CD4-positive, alpha-beta memory T cell (primary cell): ENCODE measurements at regions not wholly inside any gene's neighbourhood (a gene's known extent, or its start where the extent isn't known, plus 50 kb on each side); places are given as distances from the start of the nearest gene placed in this dataset.
"Not testable (repeated sequence)": the region's sequence is repeated elsewhere in the genome, so short reads cannot be mapped to it uniquely, and the experiment has no call there.

ENCODE experiments used
- CTCF ChIA-PET: fragments of 350-600 bp; sonication (Branson Sonifier 250); formaldehyde crosslinking; loops from one replicate; lab custom pipeline; 2021; ENCODE audit warnings: inconsistent platforms; ENCODE audit not compliant: partially characterized antibody; lab: Charles Lee
- POLR2A ChIA-PET: fragments of 350-600 bp; sonication (Branson Sonifier 250); formaldehyde crosslinking; loops from one replicate; lab custom pipeline; 2021; ENCODE audit not compliant: partially characterized antibody; lab: Charles Lee
- DNase-seq, 5 donors: peaks; one replicate each; pipeline versions ENCODE4 v3.0.0 to v3.0.0-alpha.2; 2020 to 2022; ENCODE audit warnings: mixed read lengths in 1 of 5
- H3K27ac ChIP-seq: one replicate; pipeline ENCODE4 v1.7.0; 2013; ENCODE audit warnings: low read depth, low read length
- H3K27me3 ChIP-seq: 2 replicates; pipeline ENCODE4 v1.7.0; 2013; ENCODE audit warnings: mild to moderate bottlenecking, low read length, moderate library complexity; ENCODE audit not compliant: insufficient read depth
- H3K36me3 ChIP-seq: 2 replicates; pipeline ENCODE4 v1.7.0; 2013; ENCODE audit warnings: mild to moderate bottlenecking, low read length, moderate library complexity; ENCODE audit not compliant: insufficient read depth
- H3K4me1 ChIP-seq: 2 replicates; pipeline ENCODE4 v1.7.0; 2013; ENCODE audit warnings: mild to moderate bottlenecking, low read length, moderate library complexity; ENCODE audit not compliant: insufficient read depth
- H3K4me3 ChIP-seq, 2 donors: one replicate each; pipeline ENCODE4 v1.7.0; 2013; ENCODE audit warnings: low read length in 2 of 2, mild to moderate bottlenecking in 1 of 2
- H3K9me3 ChIP-seq, 2 donors: one replicate each; pipeline ENCODE4 v1.7.0; 2013; ENCODE audit warnings: low read length in 2 of 2, control low read depth in 1 of 2; ENCODE audit not compliant: control insufficient read depth in 1 of 2
- H3K27ac Mint-ChIP-seq, 7 donors: one replicate each; pipeline ENCODE4 v1.8.0; 2020 to 2021; ENCODE audit warnings: mixed read lengths in 7 of 7, mild to moderate bottlenecking in 6 of 7, inconsistent platforms in 3 of 7, moderate library complexity in 3 of 7
- H3K27me3 Mint-ChIP-seq, 2 donors: one replicate each; pipeline ENCODE4 v1.8.0; 2020 to 2021; ENCODE audit warnings: mixed read lengths in 2 of 2
- H3K36me3 Mint-ChIP-seq, 2 donors: one replicate each; pipeline ENCODE4 v1.8.0; 2020 to 2021; ENCODE audit warnings: mixed read lengths in 2 of 2, inconsistent platforms in 1 of 2, mild to moderate bottlenecking in 1 of 2
- H3K4me1 Mint-ChIP-seq, 4 donors: one replicate each; pipeline ENCODE4 v1.8.0; 2020 to 2021; ENCODE audit warnings: mixed read lengths in 4 of 4, mild to moderate bottlenecking in 1 of 4
- H3K4me3 Mint-ChIP-seq, 8 donors: one replicate each; pipeline ENCODE4 v1.8.0; 2020 to 2021; ENCODE audit warnings: mixed read lengths in 8 of 8, mild to moderate bottlenecking in 7 of 8, moderate library complexity in 6 of 8, inconsistent platforms in 3 of 8
- H3K9me3 Mint-ChIP-seq, 8 donors: one replicate each; pipeline ENCODE4 v1.8.0; 2020 to 2021; ENCODE audit warnings: mixed read lengths in 8 of 8, mild to moderate bottlenecking in 5 of 8, inconsistent platforms in 3 of 8, moderate library complexity in 1 of 8
- intact Hi-C: fragments of 100-400 bp; cut with micrococcal nuclease; formaldehyde crosslinking; loops from one replicate; pipeline ENCODE4 v1.15.1; 2023

DNA sequence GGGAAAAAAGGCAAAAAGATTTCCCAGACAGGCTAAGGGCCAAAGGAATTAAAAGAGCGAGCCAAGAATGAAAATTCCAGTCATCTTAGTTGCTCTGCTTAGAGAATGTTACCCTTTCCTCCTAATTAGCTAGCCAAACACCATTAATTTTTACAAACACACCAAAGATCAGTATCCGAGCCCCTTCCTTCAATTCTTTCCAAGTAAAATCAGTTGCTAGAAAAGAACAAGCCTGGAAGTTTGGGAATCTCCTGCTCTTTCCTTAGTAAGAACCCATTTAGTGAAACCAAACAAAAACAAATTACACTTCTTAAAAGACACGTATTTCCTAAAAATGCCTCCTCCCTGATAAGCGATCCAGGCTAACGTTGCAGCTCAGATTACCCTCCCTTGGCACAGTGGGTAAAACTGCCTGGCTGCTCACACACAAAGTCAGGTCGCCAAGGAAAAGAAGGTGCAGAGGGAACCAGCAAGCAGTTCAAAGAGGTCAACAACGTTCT is 57.1 kb upstream of the ABLIM1 start:
- no peaks in the 10 kb centered on the region for H3K4me1 ChIP-seq
- ChIA-PET CTCF (no interaction called here), POLR2A (no interaction called here)
- Mint-ChIP-seq H3K36me3 (no peaks in the 10 kb centered on the region), H3K27me3 (peaks cover 6 to 20% of the 10 kb centered on the region in 2 donors), H3K9me3 (peaks cover 0 to 2% (median 0%) of the 10 kb centered on the region in 8 donors), H3K27ac (no peak overlapping the region), H3K4me1 (peaks cover 0 to 1% (median 0%) of the 10 kb centered on the region in 4 donors), H3K4me3 (no peak overlapping the region)
- no peak overlapping the region for H3K4me3 ChIP-seq
- no peaks in the 10 kb centered on the region for H3K27me3 ChIP-seq
- intact Hi-C loops = no loop called here
- H3K27ac ChIP-seq = no peak overlapping the region
- H3K36me3 ChIP-seq = no peaks in the 10 kb centered on the region
- no peaks in the 10 kb centered on the region for H3K9me3 ChIP-seq
- no peak for DNase-seq

GRCh38 chr10:114716811-114717404 is 58.8 kb upstream of the ABLIM1 start:
- Mint-ChIP-seq H3K4me1 (peaks cover 0 to 1% (median 0%) of the 10 kb centered on the region in 4 donors), H3K9me3 (peaks cover 0 to 2% (median 0%) of the 10 kb centered on the region in 8 donors), H3K4me3 (no peak overlapping the region), H3K36me3 (no peaks in the 10 kb centered on the region), H3K27me3 (peaks cover 3 to 16% of the 10 kb centered on the region in 2 donors), H3K27ac (no peak overlapping the region)
- intact Hi-C loops = no loop called here
- DNase-seq = no peak
- CTCF ChIA-PET = interaction anchor here (1.5 kb wide), 1 partner anchor 69 kb away, joined by 4 read pairs; no protein-coding TSS in a partner anchor
- Histone ChIP-seq H3K27ac (no peak overlapping the region), H3K27me3 (no peaks in the 10 kb centered on the region), H3K36me3 (no peaks in the 10 kb centered on the region), H3K4me3 (no peak overlapping the region), H3K9me3 (no peaks in the 10 kb centered on the region), H3K4me1 (no peaks in the 10 kb centered on the region)
- POLR2A ChIA-PET = no interaction called here

DNA sequence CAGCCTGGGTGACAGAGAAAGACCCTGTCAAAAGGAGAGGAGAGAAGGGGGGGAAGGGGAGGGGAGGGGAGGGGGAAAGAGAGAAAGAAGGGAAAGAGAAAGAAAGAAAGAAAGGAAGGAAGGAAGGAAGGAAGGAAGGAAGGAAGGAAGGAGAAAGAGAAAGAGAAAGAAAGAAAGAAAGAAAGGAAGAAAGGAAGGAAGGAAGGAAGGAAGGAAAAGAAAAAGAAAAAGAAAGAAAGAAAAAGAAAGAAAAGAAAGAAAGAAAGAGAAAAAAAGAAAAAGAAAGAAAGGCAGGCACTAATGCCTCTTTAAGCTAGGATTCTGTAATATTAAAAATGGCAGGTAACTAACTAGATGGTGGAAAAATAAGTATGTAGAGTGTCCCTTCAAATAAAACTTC is 59.8 kb upstream of the ABLIM1 start:
- H3K27me3 ChIP-seq, H3K27ac ChIP-seq, intact Hi-C loops, H3K9me3 Mint-ChIP-seq, H3K9me3 ChIP-seq, POLR2A ChIA-PET, H3K36me3 ChIP-seq, H3K4me1 ChIP-seq, H3K4me3 Mint-ChIP-seq, H3K4me1 Mint-ChIP-seq, H3K36me3 Mint-ChIP-seq, H3K4me3 ChIP-seq, DNase-seq: not testable (repeated sequence)
- CTCF ChIA-PET = interaction anchor here (1.5 kb wide), 1 partner anchor 68 kb away, joined by 4 read pairs; no protein-coding TSS in a partner anchor
- Mint-ChIP-seq H3K27me3 (peaks cover 6 to 10% of the 10 kb centered on the region in 2 donors), H3K27ac (peak overlapping the region in 1 of 7 donors; percentile 87)

GRCh38 chr10:114718374-114718773 is 60.3 kb upstream of the ABLIM1 start:
- Histone ChIP-seq H3K4me3 (no peak overlapping the region), H3K36me3 (no peaks in the 10 kb centered on the region), H3K27ac (no peak overlapping the region), H3K4me1 (no peaks in the 10 kb centered on the region), H3K9me3 (no peaks in the 10 kb centered on the region), H3K27me3 (no peaks in the 10 kb centered on the region)
- POLR2A ChIA-PET = no interaction called here
- H3K4me1 Mint-ChIP-seq = peaks cover 0 to 1% (median 0%) of the 10 kb centered on the region in 4 donors
- intact Hi-C loops = no loop called here
- CTCF ChIA-PET = no interaction called here
- no peak overlapping the region for H3K4me3 Mint-ChIP-seq
- H3K27me3 Mint-ChIP-seq = peaks cover 6 to 7% of the 10 kb centered on the region in 2 donors
- peaks cover 0 to 2% (median 0%) of the 10 kb centered on the region in 8 donors for H3K9me3 Mint-ChIP-seq
- no peaks in the 10 kb centered on the region for H3K36me3 Mint-ChIP-seq
- peak overlapping the region in 1 of 7 donors; percentile 35 for H3K27ac Mint-ChIP-seq
- no peak for DNase-seq

DNA sequence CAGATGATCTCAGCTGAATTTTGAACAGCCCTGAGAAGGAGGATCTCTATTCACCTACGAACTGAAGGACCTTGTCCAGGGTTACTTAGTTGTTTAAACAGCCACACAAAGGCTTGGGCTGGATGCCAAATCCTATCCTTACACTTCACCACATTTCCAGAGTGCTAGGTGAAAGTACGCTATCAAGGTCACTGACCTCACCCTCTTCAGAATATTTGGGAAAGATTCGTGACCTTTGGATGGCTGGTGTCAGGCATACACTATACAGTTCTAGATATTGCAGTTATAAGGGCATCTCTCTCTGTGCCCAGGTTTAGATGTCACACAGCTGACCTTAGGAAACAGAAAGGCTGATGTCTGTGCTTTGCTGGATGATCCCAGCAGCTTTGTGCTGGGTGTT is 61.2 kb upstream of the ABLIM1 start:
- Mint-ChIP-seq H3K27me3 (peaks cover 0 to 6% of the 10 kb centered on the region in 2 donors), H3K36me3 (no peaks in the 10 kb centered on the region), H3K4me1 (no peaks in the 10 kb centered on the region), H3K9me3 (peaks cover 0 to 2% (median 0%) of the 10 kb centered on the region in 8 donors), H3K4me3 (no peak overlapping the region), H3K27ac (no peak overlapping the region)
- Histone ChIP-seq H3K27me3 (no peaks in the 10 kb centered on the region), H3K4me3 (no peak overlapping the region), H3K27ac (no peak overlapping the region), H3K4me1 (no peaks in the 10 kb centered on the region), H3K9me3 (no peaks in the 10 kb centered on the region), H3K36me3 (no peaks in the 10 kb centered on the region)
- intact Hi-C loops = no loop called here
- DNase-seq = no peak
- POLR2A ChIA-PET = no interaction called here
- CTCF ChIA-PET = no interaction called here

DNA sequence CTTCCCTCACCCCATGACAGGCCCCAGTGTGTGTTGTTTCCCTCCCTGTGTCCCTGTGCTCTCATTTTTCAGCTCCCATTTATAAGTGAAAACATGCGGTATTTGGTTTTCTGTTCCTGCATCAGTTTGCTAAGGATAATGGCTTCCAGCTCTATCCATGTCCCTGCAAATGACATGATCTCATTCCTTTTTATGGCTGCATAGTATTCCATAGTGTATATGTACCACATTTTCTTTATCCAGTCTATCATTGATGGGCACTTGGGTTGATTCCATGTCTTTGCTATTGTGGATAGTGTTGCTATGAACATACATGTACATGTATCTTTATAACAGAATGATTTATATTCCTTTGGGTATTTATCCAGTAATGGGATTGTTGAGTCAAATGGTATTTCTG is 61.9 kb upstream of the ABLIM1 start:
- intact Hi-C loops, H3K27me3 ChIP-seq, H3K27ac Mint-ChIP-seq, DNase-seq, H3K27me3 Mint-ChIP-seq, H3K27ac ChIP-seq, H3K4me1 Mint-ChIP-seq, H3K36me3 ChIP-seq, H3K9me3 ChIP-seq, H3K4me1 ChIP-seq, H3K36me3 Mint-ChIP-seq, H3K9me3 Mint-ChIP-seq, H3K4me3 ChIP-seq, CTCF ChIA-PET, POLR2A ChIA-PET, H3K4me3 Mint-ChIP-seq: not testable (repeated sequence)

- Histone ChIP-seq H3K27ac (no peak overlapping the region), H3K9me3 (no peaks in the 10 kb centered on the region), H3K4me1 (no peaks in the 10 kb centered on the region), H3K27me3 (no peaks in the 10 kb centered on the region), H3K4me3 (no peak overlapping the region), H3K36me3 (no peaks in the 10 kb centered on the region)
- Mint-ChIP-seq H3K9me3 (peaks cover 0 to 2% (median 0%) of the 10 kb centered on the region in 8 donors), H3K36me3 (no peaks in the 10 kb centered on the region), H3K27ac (no peak overlapping the region), H3K4me3 (no peak overlapping the region), H3K27me3 (peaks cover 0 to 5% of the 10 kb centered on the region in 2 donors), H3K4me1 (no peaks in the 10 kb centered on the region)
- intact Hi-C loops = no loop called here
- no peak for DNase-seq
- CTCF ChIA-PET = interaction anchor here (1.3 kb wide), 1 partner anchor 249 kb away, joined by 3 read pairs; no protein-coding TSS in a partner anchor
- POLR2A ChIA-PET = no interaction called here
These were observed 62.7 kb upstream of the ABLIM1 start for GRCh38 chr10:114720685-114721278.
